Left cardiac atrium (tissue), 4 donors: ENCODE measurements at regions not wholly inside any gene's neighbourhood (a gene's known extent, or its start where the extent isn't known, plus 50 kb on each side); places are given as distances from the start of the nearest gene placed in this dataset.
A peak's percentile ranks its signal among the peaks of the same experiment; 100 is the strongest.
"Not testable (repeated sequence)": the region's sequence is repeated elsewhere in the genome, so short reads cannot be mapped to it uniquely, and the experiment has no call there.

Source experiments
- ATAC-seq, 2 donors: fragments of 200-7000 bp; cut with Tn5 transposase; one replicate each; pipeline ENCODE4 v1.9.1; 2020; ENCODE audit warnings: mild to moderate bottlenecking in 2 of 2, moderate library complexity in 2 of 2
- DNase-seq: peaks from one replicate; pipeline ENCODE4 v3.0.0-alpha.2; 2020
- intact Hi-C, 2 donors: fragments of 100-400 bp; cut with DNase I; formaldehyde crosslinking; loops; one replicate each; pipeline versions ENCODE4 v1.14.1 to v1.15.1; 2022 to 2023
- donor health status: DM: no; HTN: yes; CAD: no.
- donor health status: DM: no; HTN: yes; CAD: no; lungs with severe emphysema.
- donor health status: DM: yes; HTN: yes; CAD: no.
- donor health status: Dilated cardiomyopathy.

DNA sequence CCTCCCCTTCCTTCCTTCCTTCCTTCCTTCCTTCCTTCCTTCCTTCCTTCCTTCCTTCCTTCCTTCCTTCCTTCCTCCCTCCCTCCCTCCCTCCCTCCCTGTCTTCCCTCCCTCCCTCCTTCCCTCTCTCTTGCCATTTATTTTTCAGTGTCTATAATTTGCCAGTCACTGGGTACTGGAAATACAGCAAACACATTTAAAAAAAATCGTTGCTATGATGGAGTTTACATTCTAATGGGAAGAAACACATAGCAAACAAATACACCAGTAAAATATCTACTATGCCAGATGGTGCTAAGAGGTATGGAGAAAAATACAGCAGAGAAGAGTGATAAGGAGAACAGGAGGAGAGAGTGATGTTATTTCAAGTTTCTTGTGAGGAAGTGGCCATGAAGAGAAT is 309.5 kb downstream of the CTH start:
- no peak for ATAC-seq
- intact Hi-C loops: no loop called here

DNA sequence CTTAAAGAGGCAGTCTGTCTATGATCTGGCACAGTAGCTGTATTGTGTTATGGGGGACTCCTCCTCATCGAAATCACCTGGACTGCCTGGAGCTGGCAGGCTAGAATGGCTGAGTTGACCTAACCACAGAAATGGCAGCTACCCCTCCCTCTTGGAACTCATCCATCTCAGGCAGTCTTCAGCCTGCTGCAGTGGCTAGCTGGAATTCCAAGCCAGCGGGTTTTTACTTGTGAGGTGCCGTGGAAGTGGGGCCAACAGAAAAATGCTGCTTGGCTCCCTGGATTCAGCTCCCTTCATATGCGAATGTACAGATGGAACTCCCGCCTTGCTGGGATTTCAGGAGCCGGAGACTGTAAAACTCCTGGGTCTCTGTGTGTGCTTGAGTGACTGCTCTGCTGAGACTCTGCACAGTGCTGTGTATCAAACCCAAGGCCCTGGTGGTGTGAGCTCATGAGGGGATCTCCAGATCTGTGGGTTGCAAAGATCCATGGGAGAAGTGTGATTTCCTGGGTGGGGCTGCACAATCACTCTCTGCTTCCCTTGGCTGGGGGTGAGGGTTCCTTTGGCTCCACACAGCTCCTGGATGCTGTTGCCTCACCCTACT is 316.9 kb downstream of the CTH start:
- ATAC-seq (no peak), DNase-seq (no peak)
- intact Hi-C loops: no loop called here

More for the DNA sequence above, 309.5 kb downstream of the CTH start:
- DNase-seq: no peak

DNA sequence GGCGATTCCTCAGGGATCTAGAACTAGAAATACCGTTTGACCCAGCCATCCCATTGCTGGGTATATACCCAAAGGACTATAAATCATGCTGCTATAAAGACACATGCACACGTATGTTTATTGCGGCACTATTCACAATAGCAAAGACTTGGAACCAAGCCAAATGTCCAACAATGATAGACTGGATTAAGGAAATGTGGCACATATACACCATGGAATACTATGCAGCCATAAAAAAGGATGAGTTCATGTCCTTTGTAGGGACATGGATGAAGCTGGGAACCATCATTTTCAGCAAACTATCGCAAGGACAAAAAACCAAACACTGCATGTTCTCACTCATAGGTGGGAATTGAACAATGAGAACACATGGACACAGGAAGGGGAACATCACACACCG is 311.1 kb downstream of the PTGER3 start:
- ATAC-seq, DNase-seq, intact Hi-C loops: not testable (repeated sequence)

DNA sequence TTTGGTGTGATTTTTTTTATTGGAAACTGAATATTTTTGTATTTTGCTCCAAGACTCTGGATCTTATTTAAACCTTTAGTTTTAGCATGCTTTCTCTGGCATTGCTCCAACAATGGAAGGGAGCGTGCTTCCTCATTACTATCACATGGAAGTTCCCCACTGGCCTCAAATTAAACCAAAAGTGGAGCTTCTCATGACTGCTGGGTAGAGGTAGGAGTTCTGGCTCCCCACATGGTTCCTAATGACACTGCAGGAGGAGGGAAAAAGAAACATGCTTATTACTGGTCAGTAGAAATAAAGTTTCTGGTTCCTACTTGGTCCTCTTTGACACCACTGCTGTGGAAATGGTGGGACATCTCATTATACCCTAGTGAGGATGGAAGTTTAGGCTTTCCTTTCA is 310.5 kb downstream of the PTGER3 start:
- no peak for DNase-seq
- intact Hi-C loops: no loop called here
- ATAC-seq: no peak

DNA sequence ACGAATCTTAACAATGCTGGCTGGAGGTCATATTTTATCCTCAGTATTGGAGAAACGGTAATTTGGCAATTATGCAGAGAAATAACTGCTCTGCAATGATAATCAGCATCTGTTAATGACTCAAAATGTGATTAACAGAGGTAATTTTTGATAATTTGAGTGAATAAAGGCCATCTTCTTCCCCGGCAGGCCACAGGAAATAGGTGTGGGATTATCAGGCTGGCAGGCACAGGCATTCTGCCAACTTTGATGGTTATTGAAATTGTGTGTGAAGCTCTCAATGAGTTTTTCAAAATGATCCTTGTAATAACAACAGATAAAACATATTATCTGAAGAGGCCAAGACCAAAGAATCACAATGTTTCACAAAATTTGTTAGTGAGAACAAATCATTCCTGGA is 309.0 kb downstream of the PTGER3 start:
- intact Hi-C loops: no loop called here

DNA sequence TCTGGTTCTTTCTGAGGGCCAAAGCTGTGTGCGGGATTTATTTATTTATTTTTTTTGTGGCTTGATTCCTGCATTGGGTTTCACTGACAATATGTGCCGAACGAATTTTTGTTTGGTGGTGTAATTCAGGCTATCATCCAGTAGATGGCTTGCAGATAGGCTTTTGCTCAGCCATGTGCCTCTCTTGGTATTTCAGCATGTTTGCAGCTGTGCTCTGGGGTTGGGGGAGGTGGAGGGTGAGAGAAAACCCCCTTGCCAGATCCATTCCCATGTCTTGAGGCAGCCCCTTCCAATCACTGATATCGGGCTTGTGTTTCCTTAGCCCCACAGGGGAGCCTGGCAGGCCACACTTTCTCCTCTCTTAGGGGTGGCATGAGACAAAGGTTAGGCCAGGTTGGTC is 302.4 kb downstream of the PTGER3 start:
- intact Hi-C loops: no loop called here
- ATAC-seq (no peak), DNase-seq (no peak)

More for the DNA sequence above, 309.0 kb downstream of the PTGER3 start:
- DNase-seq: no peak
- ATAC-seq: no peak

DNA sequence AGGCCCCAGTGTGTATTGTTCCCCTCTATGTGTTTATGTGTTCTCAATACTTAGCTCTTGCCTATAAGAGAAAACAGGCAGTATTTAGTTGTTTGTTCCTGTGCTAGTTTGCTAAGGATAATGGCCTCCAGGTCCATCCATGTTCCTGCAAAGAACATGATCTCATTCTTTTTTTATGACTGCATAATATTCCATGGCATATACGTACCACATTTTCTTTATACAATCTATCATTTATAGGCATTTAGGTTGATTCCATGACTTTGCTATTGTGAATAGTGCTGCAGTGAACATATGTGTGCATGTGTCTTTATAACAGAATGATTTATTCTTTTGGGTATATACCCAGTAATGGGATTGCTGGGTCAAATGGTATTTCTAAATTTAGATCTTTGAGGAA is 301.6 kb downstream of the PTGER3 start:
- intact Hi-C loops, DNase-seq, ATAC-seq: not testable (repeated sequence)

DNA sequence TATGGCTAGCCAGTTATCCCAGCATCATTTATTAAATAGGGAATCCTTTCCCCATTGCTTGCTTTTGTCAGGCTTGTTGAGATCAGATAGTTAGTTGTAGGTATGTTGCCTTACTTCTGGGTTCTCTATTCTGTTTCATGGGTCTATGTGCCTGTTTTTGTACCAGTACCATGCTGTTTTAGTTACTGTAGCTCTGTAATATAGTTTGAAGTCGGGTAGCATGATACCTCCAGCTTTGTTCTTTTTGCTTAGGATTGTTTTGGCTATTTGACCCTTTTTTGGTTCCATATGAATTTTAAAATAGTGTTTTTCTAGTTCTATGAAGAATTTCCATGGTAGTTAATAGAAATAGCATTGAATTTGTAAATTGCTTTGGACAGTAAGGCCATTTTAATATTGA is 300.5 kb downstream of the PTGER3 start:
- intact Hi-C loops, ATAC-seq, DNase-seq: not testable (repeated sequence)

DNA sequence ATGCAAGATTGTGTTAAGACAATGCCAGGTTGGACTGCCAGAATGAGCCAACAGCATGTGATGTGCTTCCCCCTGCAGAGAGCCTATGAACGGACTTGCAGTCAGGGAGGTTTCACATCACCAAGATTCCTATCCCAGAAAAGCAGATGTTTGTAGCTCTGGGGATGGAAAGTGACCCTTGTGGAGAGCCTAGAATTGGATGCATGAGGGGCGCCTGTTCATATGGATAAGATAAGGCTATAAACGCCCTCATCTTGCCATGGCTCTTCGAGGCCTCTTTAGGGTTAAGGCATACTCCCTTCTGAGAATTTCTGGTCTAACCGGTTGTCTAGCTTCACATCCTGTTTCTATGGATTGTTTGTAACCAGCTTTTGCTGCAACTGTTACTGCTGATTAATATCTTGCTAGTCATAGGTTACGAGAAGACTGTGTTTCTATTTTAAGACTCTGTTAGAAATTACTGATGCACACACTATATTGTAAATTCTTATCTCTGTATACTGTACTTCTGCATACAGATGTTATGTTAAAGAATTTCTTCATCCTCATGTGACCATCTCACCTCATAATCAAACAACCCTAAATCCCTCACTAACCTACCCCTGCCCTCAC is 295.8 kb downstream of the PTGER3 start:
- intact Hi-C loops, ATAC-seq: not testable (repeated sequence)

DNA sequence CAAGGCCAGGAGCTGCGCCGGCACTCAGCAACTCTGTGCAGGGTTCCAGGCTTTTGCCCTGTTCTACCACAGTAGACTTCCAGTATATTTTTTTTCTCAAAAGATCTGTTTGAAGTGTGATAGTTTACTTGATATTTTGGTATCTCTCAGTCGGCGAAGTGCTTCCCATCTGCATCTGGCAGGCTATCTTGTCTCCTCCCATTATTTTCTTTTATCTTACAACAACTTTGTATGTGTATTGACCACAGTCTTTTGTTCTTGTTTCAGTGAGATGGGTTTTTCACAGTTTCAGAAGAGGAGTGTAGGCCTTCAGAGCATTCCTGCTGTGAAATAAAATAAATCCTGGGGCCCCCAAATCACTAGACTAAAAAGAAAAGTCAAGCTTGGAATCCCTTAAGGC is 292.9 kb downstream of the PTGER3 start:
- intact Hi-C loops: no loop called here
- DNase-seq (no peak), ATAC-seq (no peak)

More for the DNA sequence above, 295.8 kb downstream of the PTGER3 start:
- DNase-seq: not testable (repeated sequence)

DNA sequence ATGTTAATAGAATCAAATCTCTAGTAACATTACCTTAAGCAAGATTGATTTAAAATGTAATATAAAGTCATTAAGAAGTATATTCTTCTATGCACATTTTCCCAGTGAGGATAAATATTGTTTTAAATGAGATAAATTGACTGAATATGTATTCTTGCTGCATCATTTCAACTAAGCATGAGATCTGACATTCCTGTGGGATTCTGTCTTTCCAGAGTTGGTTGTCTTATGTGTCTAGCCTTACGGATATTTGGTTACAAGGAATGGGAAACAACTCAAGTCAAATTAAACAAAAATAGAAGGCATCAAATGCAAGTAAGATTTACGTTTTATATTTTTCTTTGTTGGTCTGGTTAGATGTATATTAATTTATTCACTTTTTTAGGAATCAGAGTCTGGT is 287.5 kb downstream of the PTGER3 start:
- intact Hi-C loops: no loop called here
- DNase-seq: no peak

DNA sequence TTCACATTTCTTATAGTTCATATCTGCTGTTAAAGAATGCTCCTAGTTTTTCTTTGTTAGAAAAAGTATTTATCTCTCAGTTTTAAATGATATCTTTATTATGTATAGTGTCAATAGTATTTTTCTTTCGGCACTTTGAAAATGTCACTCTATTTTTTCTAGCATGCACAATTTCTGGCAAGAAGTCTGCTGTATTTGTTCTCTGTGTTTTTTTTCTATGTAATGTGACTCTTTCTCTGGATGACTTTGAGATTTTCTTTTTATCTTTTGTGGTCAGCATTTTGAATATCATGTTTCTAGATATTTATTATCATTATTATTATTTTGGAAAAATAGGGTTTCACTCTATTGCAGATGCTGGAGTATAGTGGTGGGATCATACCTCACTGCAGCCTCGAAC is 285.2 kb downstream of the PTGER3 start:
- intact Hi-C loops: no loop called here
- ATAC-seq (no peak), DNase-seq (no peak)

More for the DNA sequence above, 287.5 kb downstream of the PTGER3 start:
- no peak for ATAC-seq

DNA sequence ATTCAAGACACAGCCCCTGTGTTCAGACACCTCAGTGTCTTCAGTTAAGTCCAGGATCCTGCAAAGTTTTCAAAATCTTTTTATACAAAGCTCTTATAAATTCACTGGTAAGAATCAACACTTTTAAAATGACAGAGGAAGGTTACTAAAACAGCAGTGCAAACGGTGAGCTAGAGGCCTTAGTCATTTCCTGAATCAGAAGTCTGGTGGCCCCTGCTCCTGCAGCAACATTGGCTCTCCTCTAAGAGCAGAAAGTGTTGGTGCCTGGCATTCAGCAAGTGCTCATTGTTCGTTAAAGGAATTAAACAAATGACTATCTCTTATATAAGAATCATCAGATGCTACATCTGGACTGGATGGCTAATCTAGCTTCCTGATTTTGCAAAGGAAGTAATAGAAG is 282.9 kb downstream of the PTGER3 start:
- intact Hi-C loops: no loop called here
- DNase-seq (no peak), ATAC-seq (no peak)

DNA sequence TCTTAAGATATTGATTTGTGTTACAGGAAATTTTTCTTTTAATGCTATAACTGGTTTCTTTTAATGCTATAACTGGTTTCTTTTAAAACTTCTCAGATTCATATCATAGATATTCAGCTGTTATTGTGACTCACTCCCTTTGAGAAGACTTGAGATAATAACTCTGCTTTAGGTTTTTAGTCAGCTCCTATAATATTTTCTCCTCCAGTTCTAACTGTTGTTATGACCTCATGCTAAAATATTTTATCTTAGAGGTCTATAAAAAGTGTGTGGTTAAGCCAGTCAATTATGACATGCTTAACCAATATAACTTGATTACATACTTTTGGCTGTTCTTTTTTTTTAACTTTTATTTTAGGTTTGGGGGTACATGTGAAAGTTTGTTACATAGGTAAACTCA is 280.2 kb downstream of the PTGER3 start:
- ATAC-seq (no peak), DNase-seq (no peak)
- intact Hi-C loops: no loop called here

DNA sequence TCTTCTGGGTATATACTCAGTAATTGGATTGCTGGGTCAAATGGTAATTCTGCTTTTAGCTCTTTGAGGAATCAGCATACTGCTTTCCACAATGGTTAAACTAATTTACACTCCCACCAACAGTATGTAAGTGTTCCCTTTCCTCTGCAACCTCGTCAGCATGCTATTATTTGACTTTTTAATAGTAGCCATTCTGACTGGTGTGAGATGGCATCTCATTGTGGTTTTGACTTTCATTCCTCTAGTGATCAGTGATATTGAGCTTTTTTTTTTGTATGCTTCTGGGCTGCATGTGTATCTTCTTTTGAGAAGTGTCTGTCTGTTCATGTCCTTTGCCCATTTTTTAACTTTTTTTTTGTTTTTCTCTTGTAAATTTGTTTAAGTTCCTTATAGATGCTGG is 279.4 kb downstream of the PTGER3 start:
- DNase-seq (no peak), ATAC-seq (no peak)
- intact Hi-C loops: no loop called here

DNA sequence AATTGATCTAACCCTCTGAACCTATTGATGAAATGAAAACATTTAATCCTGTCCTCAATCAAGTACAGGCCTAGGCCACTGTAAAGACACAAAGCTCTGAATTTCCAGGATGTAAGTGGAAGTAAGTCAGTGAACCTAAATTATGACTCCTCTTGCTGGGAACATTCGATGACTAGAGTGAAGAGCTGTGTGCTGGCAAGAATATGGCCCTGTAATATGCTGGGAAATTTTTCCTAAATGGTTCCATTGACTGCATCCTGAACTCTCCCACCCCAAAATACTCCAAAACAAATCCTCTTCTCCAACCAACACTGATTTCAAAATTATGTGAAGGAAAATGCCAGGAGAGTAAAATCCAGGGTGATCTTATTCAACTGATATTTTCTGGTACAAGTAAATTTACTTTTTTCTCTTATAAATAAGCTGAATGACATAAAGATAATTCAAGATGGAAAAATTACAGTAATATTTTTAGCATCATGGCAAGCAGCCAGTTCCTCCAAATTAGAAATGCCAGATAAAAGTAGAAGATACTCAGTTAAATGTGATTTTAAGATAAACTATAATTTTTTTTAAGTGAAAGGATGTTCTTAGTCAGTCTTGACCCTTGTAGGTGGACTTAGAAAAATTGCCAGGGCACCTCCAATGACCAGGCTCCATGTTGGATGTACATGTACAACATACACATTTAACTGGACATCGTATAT is 269.4 kb downstream of the PTGER3 start:
- intact Hi-C loops: no loop called here
- ATAC-seq (no peak), DNase-seq (no peak)

DNA sequence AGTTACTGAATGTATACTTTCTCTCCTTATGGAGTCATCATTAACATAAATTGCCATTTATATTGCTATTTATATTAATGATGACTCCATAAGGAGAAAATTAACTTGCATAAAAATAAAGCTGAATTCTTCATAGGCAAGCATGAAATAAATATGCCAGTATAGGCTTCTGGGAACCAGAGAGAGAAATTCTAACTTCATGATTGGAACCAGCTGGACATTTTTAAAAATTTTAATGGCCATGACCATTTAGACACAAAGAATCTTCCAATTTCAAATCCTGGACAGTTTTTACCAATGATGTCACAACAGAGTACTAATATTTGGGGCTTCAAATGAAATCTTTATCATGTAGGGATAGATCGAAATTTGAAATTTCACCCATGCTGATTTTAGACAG is 268.7 kb downstream of the PTGER3 start:
- no peak for DNase-seq
- ATAC-seq: no peak

DNA sequence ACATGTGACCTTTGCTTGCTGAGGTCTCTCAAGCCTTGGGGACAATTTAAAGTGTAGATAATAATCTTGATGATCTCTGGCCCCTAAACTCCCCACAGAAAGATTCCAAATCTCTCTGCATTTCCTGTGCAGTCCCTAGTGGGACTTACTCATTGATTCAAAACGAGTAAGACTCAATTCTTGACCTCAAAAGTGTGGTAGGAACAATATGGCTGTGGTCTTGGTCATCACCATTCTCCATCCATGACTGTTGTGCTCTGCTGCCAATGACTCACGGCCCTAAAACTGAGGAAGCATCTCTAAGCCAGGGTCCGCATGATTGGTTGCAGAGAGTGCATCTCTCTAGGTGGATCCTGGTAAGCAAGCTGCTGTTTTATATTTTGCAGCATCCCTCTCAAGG is 268.0 kb downstream of the PTGER3 start:
- DNase-seq (no peak), ATAC-seq (no peak)
- intact Hi-C loops: no loop called here

More for the DNA sequence above, 268.7 kb downstream of the PTGER3 start:
- intact Hi-C loops: no loop called here

DNA sequence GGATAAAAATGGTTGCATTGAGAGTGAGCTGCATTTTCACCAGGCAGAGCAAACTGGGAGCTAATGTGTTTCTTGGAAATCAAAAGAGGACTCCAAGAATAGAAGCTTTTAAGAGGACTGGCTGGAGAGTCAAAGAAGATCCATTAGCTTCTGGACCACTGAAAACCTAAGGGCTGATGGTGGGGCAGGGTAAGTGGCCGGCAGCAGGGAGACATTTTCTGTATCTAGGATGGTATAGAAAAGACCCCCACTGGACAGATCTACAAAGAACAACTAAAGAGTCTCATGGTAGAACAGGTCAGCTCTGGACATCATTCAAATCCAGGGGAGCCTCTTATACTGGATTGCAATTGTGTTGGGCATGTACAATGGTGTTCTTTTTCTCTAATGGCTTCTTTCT is 262.3 kb downstream of the PTGER3 start:
- intact Hi-C loops: no loop called here
- no peak for ATAC-seq
- no peak for DNase-seq

DNA sequence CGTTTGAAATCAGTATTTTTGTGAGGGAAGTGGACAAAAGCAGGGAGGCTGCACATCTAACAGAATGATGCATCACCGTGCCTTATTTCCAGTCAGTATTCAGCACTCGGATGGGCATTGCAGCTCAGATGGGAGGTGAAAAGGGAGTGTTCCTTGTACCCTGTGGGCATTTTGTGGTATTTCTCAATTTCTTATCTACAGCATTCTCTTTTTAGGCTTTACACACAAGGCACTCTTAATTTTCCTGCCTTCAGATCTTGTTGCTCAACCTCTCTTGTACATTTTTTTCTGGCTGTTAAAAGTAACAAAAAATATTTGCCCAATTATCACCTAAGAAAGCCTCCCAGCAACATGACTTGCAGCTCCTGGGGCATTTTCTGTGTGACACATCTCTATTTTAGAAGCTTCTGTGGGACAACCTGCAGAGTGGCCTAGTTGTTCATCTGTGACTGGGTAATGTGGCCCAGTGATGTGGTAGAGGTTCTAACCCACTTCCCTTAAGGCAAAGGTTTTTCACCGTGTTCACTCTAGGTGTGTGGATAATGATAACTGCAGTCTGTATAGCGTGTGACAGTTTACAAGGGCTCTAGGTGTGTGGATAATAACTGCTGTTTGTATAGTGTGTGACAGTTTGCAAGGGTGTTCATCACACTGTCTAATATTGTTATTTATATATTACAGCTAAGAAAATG is 257.2 kb downstream of the PTGER3 start:
- peak in 1 of 2 donors; percentile 86 for ATAC-seq
- DNase-seq: no peak
- intact Hi-C loops: no loop called here
